ENCODE measurements at regions not wholly inside any gene's neighbourhood (a gene's known extent, or its start where the extent isn't known, plus 50 kb on each side); places are given as distances from the start of the nearest gene placed in this dataset.

- Mint-ChIP-seq H3K9me3 (peaks cover 2 to 10% (median 4%) of the 10 kb centered on the region in 7 donors), H3K27me3 (ENCODE audit: low read depth in 3 of 3) (no peaks in the 10 kb centered on the region), H3K27ac (no peak overlapping the region), H3K4me1 (peaks cover 2% of the 10 kb centered on the region), H3K36me3 (no peaks in the 10 kb centered on the region), H3K4me3 (no peak overlapping the region)
- intact Hi-C loops (cut with micrococcal nuclease): no loop called here
- no peak for TF ChIP-seq CTCF (IDR thresholded peaks at IDR 0.05)
- no peaks in the 10 kb centered on the region for H4K20me1 ChIP-seq (ENCODE audit: insufficient read depth, low read length)
- no peaks in the 10 kb centered on the region for H3K4me1 ChIP-seq (ENCODE audit: control insufficient read depth in 1 of 2, insufficient read depth in 2 of 2, low read length in 2 of 2)
- H3K9ac ChIP-seq (ENCODE audit: insufficient read depth, low read length, poor library complexity, severe bottlenecking): no peak overlapping the region
- no peak overlapping the region for H3K4me2 ChIP-seq (replicated peaks; ENCODE audit: extremely low read depth, low read length, poor library complexity, severe bottlenecking)
- H3K79me2 ChIP-seq (ENCODE audit: insufficient read depth, low read length): no peaks in the 10 kb centered on the region
- H3K27me3 ChIP-seq (ENCODE audit: control insufficient read depth in 2 of 2, insufficient read depth in 2 of 2, low read length in 2 of 2): no peaks in the 10 kb centered on the region
- no peaks in the 10 kb centered on the region for H3K9me3 ChIP-seq (replicated peaks in 1 of 2; ENCODE audit: control insufficient read depth in 1 of 2, insufficient read depth in 1 of 2, low read length in 2 of 2)
- 90% methylated on average over 2 of the region's 3 CpGs for WGBS (ENCODE audit: insufficient coverage)
- no peak overlapping the region for H3K27ac ChIP-seq (ENCODE audit: low read depth in 1 of 2, low read length in 2 of 2)
- no peaks in the 10 kb centered on the region for H3K36me3 ChIP-seq (replicated peaks in 1 of 2; ENCODE audit: control insufficient read depth in 1 of 2, insufficient read depth in 2 of 2, low read length in 2 of 2)
- H2AFZ ChIP-seq (ENCODE audit: insufficient read depth, low read depth, low read length, poor library complexity, severe bottlenecking): no peak overlapping the region
- H3K4me3 ChIP-seq (replicated peaks in 1 of 3; ENCODE audit: low read depth in 2 of 3, low read length in 3 of 3): no peak overlapping the region
- DNase-seq: no peak
Measured at GRCh38 chr3:143190101-143190500, 70.5 kb downstream of the CHST2 start.

GRCh38 chr3:143192193-143192592 is 72.6 kb downstream of the CHST2 start:
- 88% methylated on average over 1 of the region's 1 CpG for WGBS (ENCODE audit: insufficient coverage)

More at GRCh38 chr3:143192193-143192592, 72.6 kb downstream of the CHST2 start:
- H3K9ac ChIP-seq (ENCODE audit: insufficient read depth, low read length, poor library complexity, severe bottlenecking): no peak overlapping the region
- no peaks in the 10 kb centered on the region for H4K20me1 ChIP-seq (ENCODE audit: insufficient read depth, low read length)
- no peaks in the 10 kb centered on the region for H3K27me3 ChIP-seq (ENCODE audit: control insufficient read depth in 2 of 2, insufficient read depth in 2 of 2, low read length in 2 of 2)
- H2AFZ ChIP-seq (ENCODE audit: insufficient read depth, low read depth, low read length, poor library complexity, severe bottlenecking): no peak overlapping the region
- Mint-ChIP-seq H3K36me3 (no peaks in the 10 kb centered on the region), H3K27me3 (ENCODE audit: low read depth in 3 of 3) (peaks cover 0 to 2% (median 0%) of the 10 kb centered on the region in 3 donors), H3K9me3 (peaks cover 2 to 19% (median 8%) of the 10 kb centered on the region in 7 donors), H3K4me1 (peaks cover 2% of the 10 kb centered on the region), H3K4me3 (no peak overlapping the region), H3K27ac (no peak overlapping the region)
- H3K36me3 ChIP-seq (replicated peaks in 1 of 2; ENCODE audit: control insufficient read depth in 1 of 2, insufficient read depth in 2 of 2, low read length in 2 of 2): no peaks in the 10 kb centered on the region
- H3K27ac ChIP-seq (ENCODE audit: low read depth in 1 of 2, low read length in 2 of 2): no peak overlapping the region
- intact Hi-C loops (cut with micrococcal nuclease): no loop called here
- H3K4me2 ChIP-seq (replicated peaks; ENCODE audit: extremely low read depth, low read length, poor library complexity, severe bottlenecking): no peak overlapping the region
- peaks cover 0 to 8% of the 10 kb centered on the region in 2 donors for H3K9me3 ChIP-seq (replicated peaks in 1 of 2; ENCODE audit: control insufficient read depth in 1 of 2, insufficient read depth in 1 of 2, low read length in 2 of 2)
- TF ChIP-seq CTCF (IDR thresholded peaks at IDR 0.05): no peak
- H3K79me2 ChIP-seq (ENCODE audit: insufficient read depth, low read length): no peaks in the 10 kb centered on the region
- no peak overlapping the region for H3K4me3 ChIP-seq (replicated peaks in 1 of 3; ENCODE audit: low read depth in 2 of 3, low read length in 3 of 3)
- no peak for DNase-seq
- H3K4me1 ChIP-seq (ENCODE audit: control insufficient read depth in 1 of 2, insufficient read depth in 2 of 2, low read length in 2 of 2): no peaks in the 10 kb centered on the region
